Cardiac muscle cell (in vitro differentiated cells and primary cell): ENCODE measurements at regions not wholly inside any gene's neighbourhood (a gene's known extent, or its start where the extent isn't known, plus 50 kb on each side); places are given as distances from the start of the nearest gene placed in this dataset.
A peak's percentile ranks its signal among the peaks of the same experiment; 100 is the strongest.

Experiments
- DNase-seq, 2 donors: peaks; one replicate each; pipeline versions ENCODE4 v3.0.0 to v3.0.0-alpha.2; 2010 to 2017; ENCODE audit warnings: low read depth in 1 of 2, low spot score in 1 of 2
- H3K27ac ChIP-seq: fragments of 200-600 bp; sonication (generic); 2 replicates; pipeline ENCODE4 v1.5.1; 2016
- H3K27me3 ChIP-seq: fragments of 200-600 bp; sonication (generic); 2 replicates; pipeline ENCODE4 v1.6.0; 2016; ENCODE audit warnings: control low read depth
- H3K36me3 ChIP-seq: fragments of 200-600 bp; sonication (generic); 2 replicates; pipeline ENCODE4 v1.5.1; 2016; ENCODE audit warnings: control low read depth
- H3K4me1 ChIP-seq: fragments of 200-600 bp; sonication (generic); 2 replicates; pipeline ENCODE4 v1.8.1; 2017; ENCODE audit warnings: low read depth, mild to moderate bottlenecking, mixed run types
- H3K4me3 ChIP-seq: fragments of 200-600 bp; sonication (generic); 2 replicates; pipeline ENCODE4 v1.5.1; 2016; ENCODE audit warnings: mild to moderate bottlenecking
- H3K9me3 ChIP-seq: fragments of 200-600 bp; sonication (generic); 2 replicates; pipeline ENCODE4 v1.5.1; 2017; ENCODE audit warnings: low read depth, mild to moderate bottlenecking, control low read depth
- CTCF ChIP-seq: IDR thresholded peaks from 2 replicates; pipeline ENCODE4 v1.5.1; 2012; ENCODE audit warnings: low read depth, mild to moderate bottlenecking, low read length

GRCh38 chr2:30339071-30339470 is 107.7 kb downstream of the LBH start:
- Histone ChIP-seq H3K27me3 (no peaks in the 10 kb centered on the region), H3K9me3 (no peaks in the 10 kb centered on the region), H3K36me3 (no peaks in the 10 kb centered on the region), H3K27ac (no peak overlapping the region), H3K4me1 (peaks cover 20% of the 10 kb centered on the region), H3K4me3 (no peak overlapping the region)
- no peak for DNase-seq
- TF ChIP-seq CTCF: no peak

- H3K27me3 ChIP-seq: no peaks in the 10 kb centered on the region
- H3K36me3 ChIP-seq: no peaks in the 10 kb centered on the region
- no peak overlapping the region for H3K4me3 ChIP-seq
- H3K27ac ChIP-seq: no peak overlapping the region
- no peaks in the 10 kb centered on the region for H3K4me1 ChIP-seq
- no peaks in the 10 kb centered on the region for H3K9me3 ChIP-seq
- TF ChIP-seq CTCF: no peak
- DNase-seq: no peak
These were observed 105.4 kb upstream of the LCLAT1 start for GRCh38 chr2:30341500-30342267.

- peaks cover 5% of the 10 kb centered on the region for H3K4me1 ChIP-seq
- H3K36me3 ChIP-seq: no peaks in the 10 kb centered on the region
- DNase-seq: peak; percentile 40 to 60
- H3K27me3 ChIP-seq: no peaks in the 10 kb centered on the region
- no peak overlapping the region for H3K4me3 ChIP-seq
- H3K27ac ChIP-seq: no peak overlapping the region
- H3K9me3 ChIP-seq: no peaks in the 10 kb centered on the region
- TF ChIP-seq CTCF: no peak
These were observed 100.4 kb upstream of the LCLAT1 start for GRCh38 chr2:30346471-30347169.

GRCh38 chr2:30348825-30349224 is 98.2 kb upstream of the LCLAT1 start:
- Histone ChIP-seq H3K4me3 (no peak overlapping the region), H3K27me3 (no peaks in the 10 kb centered on the region), H3K36me3 (no peaks in the 10 kb centered on the region), H3K27ac (no peak overlapping the region), H3K9me3 (no peaks in the 10 kb centered on the region), H3K4me1 (peaks cover 5% of the 10 kb centered on the region)
- DNase-seq: no peak
- TF ChIP-seq CTCF: no peak

- H3K9me3 ChIP-seq: no peaks in the 10 kb centered on the region
- peaks cover 5% of the 10 kb centered on the region for H3K4me1 ChIP-seq
- no peaks in the 10 kb centered on the region for H3K36me3 ChIP-seq
- TF ChIP-seq CTCF: no peak
- no peaks in the 10 kb centered on the region for H3K27me3 ChIP-seq
- no peak overlapping the region for H3K27ac ChIP-seq
- DNase-seq: no peak
- no peak overlapping the region for H3K4me3 ChIP-seq
These were observed 97.4 kb upstream of the LCLAT1 start for GRCh38 chr2:30349691-30350090.
